ENCODE measurements at regions not wholly inside any gene's neighbourhood (a gene's known extent, or its start where the extent isn't known, plus 50 kb on each side); places are given as distances from the start of the nearest gene placed in this dataset.

DNA sequence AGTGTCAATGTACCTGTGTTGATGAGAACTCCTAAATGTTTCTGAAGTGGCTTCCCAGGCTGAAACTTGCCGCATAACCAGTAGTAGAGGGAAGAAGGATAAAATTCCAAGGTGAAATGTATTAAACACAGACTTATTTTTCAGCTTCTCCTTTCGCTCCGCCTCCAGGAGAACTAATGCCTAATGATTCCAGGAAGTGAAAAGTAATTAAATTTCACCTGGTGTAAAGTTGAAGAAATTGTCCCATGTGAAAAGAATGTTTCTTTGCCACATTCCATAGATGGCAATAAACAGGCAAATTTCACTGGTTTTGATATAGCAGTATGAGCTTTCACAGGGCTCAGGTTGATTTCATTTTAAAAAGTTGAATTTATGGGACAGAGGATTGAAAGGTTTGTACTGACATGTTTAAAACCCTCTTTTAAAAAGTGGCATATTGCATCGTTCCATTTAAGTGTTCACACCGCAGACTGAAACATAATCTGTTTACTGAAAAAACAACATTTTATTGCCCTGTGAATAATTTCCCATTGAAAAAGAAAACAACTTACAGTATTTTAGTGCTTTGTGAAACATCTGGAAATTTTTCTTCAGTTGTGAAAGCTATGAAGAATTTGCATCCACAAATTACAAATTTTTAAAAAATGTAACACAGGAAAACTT lies 453.4 kb upstream of the NFE2L3 start:
- TF ChIP-seq CTCF (IDR thresholded peaks at IDR 0.05; ENCODE audit: low read depth, low read length): no peak
- TF ChIP-seq EZH2phosphoT487 (IDR thresholded peaks at IDR 0.05; ENCODE audit: low read depth): no peak

Measured in OCI-LY3 (cell line).